ENCODE measurements at regions not wholly inside any gene's neighbourhood (a gene's known extent, or its start where the extent isn't known, plus 50 kb on each side); places are given as distances from the start of the nearest gene placed in this dataset.
"Not testable (repeated sequence)": the region's sequence is repeated elsewhere in the genome, so short reads cannot be mapped to it uniquely, and the experiment has no call there.

DNA sequence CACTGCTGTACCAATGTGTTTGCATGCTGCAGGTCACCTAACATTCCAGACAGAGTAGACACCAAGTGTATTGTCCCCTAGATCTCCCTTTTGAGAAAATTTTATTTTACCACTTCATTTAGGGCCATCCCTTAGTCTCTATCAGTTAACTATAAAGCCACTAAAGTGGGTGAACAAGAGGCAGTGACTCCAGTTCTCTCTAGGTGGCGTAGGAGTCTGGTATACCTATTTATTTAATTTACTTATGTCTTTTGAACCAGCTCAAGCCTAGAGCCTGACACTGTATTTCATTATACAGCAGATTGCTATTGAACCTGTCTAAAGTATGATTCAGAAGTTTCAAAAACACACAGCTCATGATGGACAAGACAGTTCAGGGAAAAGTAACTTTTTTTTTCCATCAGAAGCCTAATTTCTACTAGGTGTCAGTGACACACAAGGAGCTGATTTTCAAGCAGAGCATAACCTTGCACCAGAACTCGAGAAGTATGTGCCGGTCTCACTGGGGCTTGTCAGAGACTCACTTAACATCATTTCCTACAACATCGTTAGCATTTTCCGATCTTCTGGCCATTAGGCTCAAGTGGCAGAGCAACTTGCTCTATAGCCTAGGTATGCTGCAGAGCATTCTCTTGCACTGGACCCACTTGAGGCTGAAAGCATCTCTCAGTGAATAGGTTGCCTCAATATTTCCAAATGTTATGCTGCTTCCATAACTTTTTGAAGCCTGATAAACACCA is 175.4 kb downstream of the CDC14C start:
- TF ChIP-seq CTCF (IDR thresholded peaks at IDR 0.05; ENCODE audit: insufficient read depth, low read depth, low read length, missing control alignments): peak; percentile 8
- H3K4me3 ChIP-seq (ENCODE audit: low read depth, low read length): no peak overlapping the region
- DNase-seq (ENCODE audit: low read depth): peak; percentile 10

- not testable (repeated sequence) for H3K4me3 ChIP-seq (ENCODE audit: low read depth, low read length); DNase-seq (ENCODE audit: low read depth)
Observed at GRCh38 chr7:49100908-49101740, 176.8 kb downstream of the CDC14C start.

- DNase-seq (ENCODE audit: low read depth): no peak
- no peak overlapping the region for H3K4me3 ChIP-seq (ENCODE audit: low read depth, low read length)
- no peak for TF ChIP-seq CTCF (IDR thresholded peaks at IDR 0.05; ENCODE audit: insufficient read depth, low read depth, low read length, missing control alignments)
Observed at GRCh38 chr7:49102411-49102810, 178.1 kb downstream of the CDC14C start.

GRCh38 chr7:49111706-49112105 is 187.4 kb downstream of the CDC14C start:
- H3K4me3 ChIP-seq (ENCODE audit: low read depth, low read length): no peak overlapping the region
- no peak for TF ChIP-seq CTCF (IDR thresholded peaks at IDR 0.05; ENCODE audit: insufficient read depth, low read depth, low read length, missing control alignments)
- DNase-seq (ENCODE audit: low read depth): no peak

DNA sequence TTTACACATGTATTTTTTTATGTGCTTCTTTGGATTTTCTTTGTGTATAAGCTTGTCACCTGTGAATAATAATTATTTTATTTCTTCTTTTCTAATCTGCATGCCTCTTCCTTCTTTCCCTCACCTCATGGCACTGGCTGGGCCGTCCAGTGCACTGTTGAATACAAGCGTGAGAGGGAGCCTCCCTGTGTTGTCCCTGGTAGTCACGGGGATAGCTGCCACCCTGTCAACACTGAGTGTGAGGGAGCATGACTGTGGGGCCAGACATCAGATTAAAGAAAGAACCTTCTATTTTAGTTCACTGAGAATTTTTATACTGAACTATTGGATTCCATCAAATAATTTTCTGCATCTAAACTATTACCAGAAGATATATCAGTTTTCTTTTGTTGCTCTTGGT is 187.9 kb downstream of the CDC14C start:
- no peak overlapping the region for H3K4me3 ChIP-seq (ENCODE audit: low read depth, low read length)
- no peak for DNase-seq (ENCODE audit: low read depth)
- no peak for TF ChIP-seq CTCF (IDR thresholded peaks at IDR 0.05; ENCODE audit: insufficient read depth, low read depth, low read length, missing control alignments)

DNA sequence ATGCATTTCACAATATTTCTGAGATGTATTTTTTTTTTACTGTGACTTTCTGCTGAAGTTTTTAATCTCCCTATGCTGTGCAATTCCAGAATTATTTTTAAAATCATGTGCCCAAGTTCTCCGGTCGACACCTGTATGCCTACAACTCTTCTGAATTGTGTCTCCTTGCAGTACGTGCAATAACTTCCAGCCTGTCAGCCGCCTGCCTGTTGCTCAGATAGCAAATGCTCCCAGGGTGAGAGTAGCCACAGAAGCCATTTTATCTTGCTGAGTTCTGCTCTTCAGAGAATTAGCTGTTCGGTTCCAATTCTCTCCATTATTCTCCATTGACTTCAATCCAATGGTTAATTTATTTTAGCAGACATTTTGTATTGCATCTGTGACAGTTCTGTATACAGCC is 188.3 kb downstream of the CDC14C start:
- H3K4me3 ChIP-seq (ENCODE audit: low read depth, low read length): no peak overlapping the region
- no peak for DNase-seq (ENCODE audit: low read depth)
- no peak for TF ChIP-seq CTCF (IDR thresholded peaks at IDR 0.05; ENCODE audit: insufficient read depth, low read depth, low read length, missing control alignments)

DNA sequence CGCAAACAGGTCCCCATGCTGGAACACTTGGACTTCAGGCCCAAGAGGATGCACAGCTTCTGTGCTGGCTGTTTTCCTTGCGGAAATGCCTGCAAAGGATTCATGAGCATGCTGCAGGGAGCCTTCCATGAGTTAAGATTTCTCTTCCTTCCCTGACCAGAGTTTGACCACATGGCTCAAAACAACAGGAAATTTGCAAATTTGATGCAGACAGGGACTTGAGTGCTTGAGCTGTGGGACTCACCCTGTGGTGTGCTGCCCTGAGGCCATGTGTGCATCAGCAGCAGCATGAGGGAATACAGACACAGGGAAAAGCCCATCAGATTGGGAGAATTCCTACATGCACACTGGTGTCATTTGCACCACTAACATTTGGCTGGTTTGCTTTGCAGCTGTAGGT is 195.4 kb downstream of the CDC14C start:
- no peak for DNase-seq (ENCODE audit: low read depth)
- H3K4me3 ChIP-seq (ENCODE audit: low read depth, low read length): no peak overlapping the region

More for the DNA sequence above, 195.4 kb downstream of the CDC14C start:
- TF ChIP-seq CTCF (IDR thresholded peaks at IDR 0.05; ENCODE audit: insufficient read depth, low read depth, low read length, missing control alignments): no peak

Measured in GM12865 (cell line).